D721Med (cell line): ENCODE measurements at regions not wholly inside any gene's neighbourhood (a gene's known extent, or its start where the extent isn't known, plus 50 kb on each side); places are given as distances from the start of the nearest gene placed in this dataset.

Experiments
- DNase-seq: peaks from one replicate; pipeline ENCODE4 v3.0.0; 2011; ENCODE audit warnings: low spot score; ENCODE audit not compliant: insufficient read length
- FAIRE-seq: peaks from 2 replicates; lab custom pipeline; 2011; peaks lifted over from hg19 to GRCh38; lab: Jason Lieb, UNC
- CTCF ChIP-seq: IDR thresholded peaks from 2 replicates; pipeline ENCODE4 v1.5.1; 2012; ENCODE audit warnings: mild to moderate bottlenecking, control low read depth; ENCODE audit not compliant: insufficient read depth; ENCODE audit errors: missing control alignments

DNA sequence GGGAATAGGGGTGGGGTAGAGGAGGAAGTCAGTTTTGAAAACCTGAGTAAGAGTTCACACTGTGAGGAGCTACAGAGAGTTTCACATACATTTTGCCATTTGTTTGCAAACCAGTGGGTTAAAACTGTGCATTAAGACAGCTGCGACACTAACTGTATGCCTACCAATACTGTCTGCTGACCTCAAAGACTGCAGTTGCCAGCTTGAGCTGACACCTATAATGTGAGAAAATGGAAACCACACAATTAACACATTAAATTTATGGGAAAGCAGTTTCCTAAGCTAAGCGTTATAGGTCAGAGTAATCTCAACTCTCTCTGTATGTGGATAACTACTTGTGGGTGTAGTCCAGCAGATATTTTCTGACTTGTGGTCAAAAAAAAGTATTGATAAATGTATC, 756.6 kb upstream of the GCFC2 start:
- DNase-seq (no peak), FAIRE-seq (no peak)
- no peak for TF ChIP-seq CTCF

GRCh38 chr2:76464310-76464709, 753.6 kb upstream of the GCFC2 start:
- FAIRE-seq (no peak), DNase-seq (no peak)
- TF ChIP-seq CTCF = no peak

DNA sequence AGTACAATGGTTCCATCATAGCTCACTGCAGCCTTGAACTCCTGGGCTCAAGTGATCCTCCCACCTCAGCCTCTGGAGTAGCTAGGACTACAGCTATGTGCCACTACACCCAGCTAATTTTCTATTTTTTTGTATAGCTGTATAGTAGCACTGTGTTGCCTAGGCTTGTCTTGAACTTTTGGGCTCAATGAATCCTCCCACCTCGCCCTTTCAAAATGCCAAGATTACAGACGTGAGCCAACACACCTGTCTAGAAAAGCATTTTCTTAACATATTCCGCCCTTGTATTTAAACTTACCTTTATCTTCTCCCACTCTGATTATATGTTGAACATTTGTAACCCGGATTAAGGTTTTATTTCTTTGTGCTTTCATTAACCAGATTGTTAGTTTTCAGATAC, 750.7 kb upstream of the GCFC2 start:
- FAIRE-seq (no peak), DNase-seq (no peak)
- TF ChIP-seq CTCF = no peak

DNA sequence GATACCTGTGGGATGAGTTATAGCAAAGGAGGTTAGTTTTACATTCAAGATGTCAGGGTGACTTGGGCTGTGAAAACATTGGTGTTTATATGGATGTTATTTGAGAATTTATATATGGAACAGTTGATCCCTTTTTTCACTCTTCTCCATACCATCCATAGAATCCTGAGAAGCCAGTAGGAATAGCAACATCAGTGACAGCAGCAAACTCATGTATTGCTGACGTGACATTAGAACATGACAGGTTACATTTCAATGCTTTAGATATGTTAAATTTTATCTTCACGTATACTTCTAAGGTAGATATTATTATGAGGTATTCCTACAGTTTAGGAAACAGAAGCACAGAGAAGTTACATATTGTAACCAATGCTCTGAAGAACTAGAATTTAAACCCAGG, 745.2 kb upstream of the GCFC2 start:
- FAIRE-seq (no peak), DNase-seq (no peak)
- no peak for TF ChIP-seq CTCF

DNA sequence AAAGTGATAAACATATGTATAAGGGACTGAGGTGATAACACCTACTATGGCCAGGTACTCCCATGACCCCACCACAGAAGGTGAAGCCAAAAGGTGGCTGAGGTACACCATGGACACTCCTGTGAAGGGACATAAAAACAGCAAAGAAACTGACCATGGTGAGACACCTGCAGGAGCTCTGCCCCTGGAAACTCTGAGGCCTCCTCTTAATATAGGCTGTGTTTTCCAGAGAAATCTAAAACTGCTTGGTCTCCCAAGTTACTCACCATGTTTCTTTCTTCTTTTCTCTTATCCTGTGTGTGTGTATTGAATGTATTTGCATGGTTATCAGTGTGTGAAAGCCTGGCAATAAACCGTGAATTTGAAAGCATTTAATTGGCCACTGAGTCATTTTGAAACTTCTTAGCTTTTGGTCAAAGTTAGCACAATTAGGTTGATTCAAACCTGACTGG, 739.3 kb upstream of the GCFC2 start:
- DNase-seq (no peak), FAIRE-seq (no peak)
- TF ChIP-seq CTCF = no peak

DNA sequence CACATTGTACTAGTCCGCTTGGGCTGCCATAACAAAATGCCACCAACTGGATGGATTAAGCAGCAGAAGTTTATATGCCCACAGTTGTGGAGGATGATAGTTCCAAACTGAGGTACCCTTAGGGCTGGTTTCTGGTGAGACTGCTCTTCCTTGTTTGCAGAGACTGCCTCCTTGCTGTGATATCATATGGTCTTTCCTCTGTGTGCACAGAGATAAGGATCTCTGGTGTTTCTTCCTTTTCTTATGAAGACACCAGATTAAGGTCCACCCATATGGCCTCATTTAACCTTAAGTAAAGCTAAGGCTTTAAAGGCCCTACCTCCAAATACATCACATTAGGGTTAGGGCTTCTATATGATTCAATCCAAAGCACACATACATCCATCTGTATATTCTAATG, 738.2 kb upstream of the GCFC2 start:
- no peak for DNase-seq
- no peak for TF ChIP-seq CTCF
- FAIRE-seq = peak; percentile 70

GRCh38 chr2:76447294-76447693, 736.6 kb upstream of the GCFC2 start:
- no peak for TF ChIP-seq CTCF
- no peak for FAIRE-seq

More at GRCh38 chr2:76447294-76447693, 736.6 kb upstream of the GCFC2 start:
- no peak for DNase-seq
